MCF 10A (cell line): ENCODE measurements at regions not wholly inside any gene's neighbourhood (a gene's known extent, or its start where the extent isn't known, plus 50 kb on each side); places are given as distances from the start of the nearest gene placed in this dataset.
"Not testable (repeated sequence)": the region's sequence is repeated elsewhere in the genome, so short reads cannot be mapped to it uniquely, and the experiment has no call there.

ENCODE experiments used
- BruUV-seq: library from RNA; stranded (reverse); fragments of 400-500 nt; replicated peaks from 2 replicates; lab custom pipeline; 2021; lab: Mats Ljungman, UMichigan
- CTCF ChIA-PET: fragments of 300-600 bp; sonication (Branson Sonifier 250); formaldehyde crosslinking; extraction: SDS; loops from one replicate; lab custom pipeline; 2021; ENCODE audit warnings: antibody characterized with exemption, inconsistent platforms; lab: Yijun Ruan, JAX
- POLR2A ChIA-PET: fragments of 300-600, 350-650 bp; sonication (Branson Sonifier 250); formaldehyde crosslinking; extraction: SDS; loops from one replicate; lab custom pipeline; 2020; ENCODE audit warnings: antibody characterized with exemption, inconsistent platforms; lab: Yijun Ruan, JAX
- DNase-seq: peaks from one replicate; pipeline ENCODE4 v3.0.0-alpha.2; 2018; ENCODE audit not compliant: unreplicated experiment
- H3K27ac Mint-ChIP-seq: one replicate; pipeline ENCODE4 v1.8.0; 2022; ENCODE audit warnings: mild to moderate bottlenecking, low read depth, mixed read lengths; ENCODE audit not compliant: unreplicated experiment
- H3K27me3 Mint-ChIP-seq: one replicate; pipeline ENCODE4 v1.8.0; 2022; ENCODE audit warnings: mixed read lengths; ENCODE audit not compliant: insufficient read depth, unreplicated experiment
- H3K36me3 Mint-ChIP-seq: one replicate; pipeline ENCODE4 v1.8.0; 2022; ENCODE audit warnings: mild to moderate bottlenecking, moderate library complexity, mixed read lengths; ENCODE audit not compliant: insufficient read depth, unreplicated experiment
- H3K4me1 Mint-ChIP-seq: one replicate; pipeline ENCODE4 v1.8.0; 2022; ENCODE audit warnings: mixed read lengths; ENCODE audit not compliant: insufficient read depth, unreplicated experiment
- H3K4me3 Mint-ChIP-seq: one replicate; pipeline ENCODE4 v1.8.0; 2022; ENCODE audit warnings: mild to moderate bottlenecking, moderate library complexity, mixed read lengths; ENCODE audit not compliant: unreplicated experiment
- H3K9me3 Mint-ChIP-seq: one replicate; pipeline ENCODE4 v1.8.0; 2022; ENCODE audit warnings: mixed read lengths; ENCODE audit not compliant: unreplicated experiment
- CTCF ChIP-seq: fragments of 200-600 bp; IDR thresholded peaks from one replicate; pipeline ENCODE4 v1.8.0; 2022; ENCODE audit warnings: antibody characterized with exemption, mild to moderate bottlenecking; ENCODE audit not compliant: unreplicated experiment
- intact Hi-C: fragments of 100-400 bp; cut with micrococcal nuclease; formaldehyde crosslinking; loops from 2 replicates; pipeline ENCODE4 v1.14.1; 2022

- H3K36me3 Mint-ChIP-seq, H3K27ac Mint-ChIP-seq, BruUV-seq, H3K4me1 Mint-ChIP-seq, H3K4me3 Mint-ChIP-seq, POLR2A ChIA-PET, intact Hi-C loops, H3K27me3 Mint-ChIP-seq, H3K9me3 Mint-ChIP-seq, DNase-seq: not testable (repeated sequence)
- CTCF ChIA-PET: interaction anchor here (0.6 kb wide), 1 partner anchor 792 kb away, joined by 3 read pairs; no protein-coding TSS in a partner anchor
Measured at GRCh38 chr21:9769718-9770690, 751.4 kb upstream of the TPTE start.

GRCh38 chr21:9771466-9772347 lies 749.7 kb upstream of the TPTE start:
- POLR2A ChIA-PET, H3K36me3 Mint-ChIP-seq, CTCF ChIA-PET, intact Hi-C loops, H3K27me3 Mint-ChIP-seq, H3K4me1 Mint-ChIP-seq, DNase-seq, BruUV-seq, H3K4me3 Mint-ChIP-seq, H3K27ac Mint-ChIP-seq: not testable (repeated sequence)
- peaks cover 21% of the 10 kb centered on the region for H3K9me3 Mint-ChIP-seq

- CTCF ChIA-PET: no interaction called here
- Mint-ChIP-seq H3K27ac (no peak overlapping the region), H3K36me3 (no peaks in the 10 kb centered on the region), H3K4me3 (no peak overlapping the region), H3K9me3 (peaks cover 26% of the 10 kb centered on the region), H3K4me1 (no peaks in the 10 kb centered on the region), H3K27me3 (no peaks in the 10 kb centered on the region)
- intact Hi-C loops: no loop called here
- no peak for TF ChIP-seq CTCF
- no TSS peak for BruUV-seq
- POLR2A ChIA-PET: no interaction called here
- no peak for DNase-seq
Measured at GRCh38 chr21:9772348-9772672, 749.1 kb upstream of the TPTE start.

GRCh38 chr21:9772877-9773420 lies 748.4 kb upstream of the TPTE start:
- H3K36me3 Mint-ChIP-seq, H3K4me1 Mint-ChIP-seq, CTCF ChIA-PET, intact Hi-C loops, BruUV-seq, H3K4me3 Mint-ChIP-seq, H3K27ac Mint-ChIP-seq, POLR2A ChIA-PET, DNase-seq, H3K27me3 Mint-ChIP-seq: not testable (repeated sequence)
- H3K9me3 Mint-ChIP-seq: peaks cover 31% of the 10 kb centered on the region

GRCh38 chr21:9774347-9774746 lies 747.0 kb upstream of the TPTE start:
- no peaks in the 10 kb centered on the region for H3K4me1 Mint-ChIP-seq
- DNase-seq: no peak
- ChIA-PET POLR2A (no interaction called here), CTCF (interaction anchor here (0.6 kb wide), 1 partner anchor 67 kb away, joined by 4 read pairs; no protein-coding TSS in a partner anchor)
- no peak for TF ChIP-seq CTCF
- no peak overlapping the region for H3K4me3 Mint-ChIP-seq
- H3K27me3 Mint-ChIP-seq: no peaks in the 10 kb centered on the region
- no peak overlapping the region for H3K27ac Mint-ChIP-seq
- intact Hi-C loops: no loop called here
- no peaks in the 10 kb centered on the region for H3K36me3 Mint-ChIP-seq
- no TSS peak for BruUV-seq
- peaks cover 39% of the 10 kb centered on the region for H3K9me3 Mint-ChIP-seq

GRCh38 chr21:9774901-9775593 lies 746.3 kb upstream of the TPTE start:
- H3K27ac Mint-ChIP-seq, DNase-seq, POLR2A ChIA-PET, H3K4me3 Mint-ChIP-seq, H3K4me1 Mint-ChIP-seq, H3K36me3 Mint-ChIP-seq, intact Hi-C loops, H3K27me3 Mint-ChIP-seq, BruUV-seq: not testable (repeated sequence)
- CTCF ChIA-PET: interaction anchor here (0.6 kb wide), 1 partner anchor 66 kb away, joined by 4 read pairs; no protein-coding TSS in a partner anchor
- H3K9me3 Mint-ChIP-seq: peaks cover 41% of the 10 kb centered on the region

- peaks cover 50% of the 10 kb centered on the region for H3K9me3 Mint-ChIP-seq
- CTCF ChIA-PET: interaction anchor here (0.7 kb wide), 1 partner anchor 8 kb away, joined by 3 read pairs; no protein-coding TSS in a partner anchor
- H3K27me3 Mint-ChIP-seq, intact Hi-C loops, H3K4me1 Mint-ChIP-seq, H3K4me3 Mint-ChIP-seq, POLR2A ChIA-PET, H3K27ac Mint-ChIP-seq, H3K36me3 Mint-ChIP-seq, BruUV-seq, DNase-seq: not testable (repeated sequence)
Measured at GRCh38 chr21:9775877-9776276, 745.5 kb upstream of the TPTE start.
